ENCODE measurements at regions not wholly inside any gene's neighbourhood (a gene's known extent, or its start where the extent isn't known, plus 50 kb on each side); places are given as distances from the start of the nearest gene placed in this dataset.

DNA sequence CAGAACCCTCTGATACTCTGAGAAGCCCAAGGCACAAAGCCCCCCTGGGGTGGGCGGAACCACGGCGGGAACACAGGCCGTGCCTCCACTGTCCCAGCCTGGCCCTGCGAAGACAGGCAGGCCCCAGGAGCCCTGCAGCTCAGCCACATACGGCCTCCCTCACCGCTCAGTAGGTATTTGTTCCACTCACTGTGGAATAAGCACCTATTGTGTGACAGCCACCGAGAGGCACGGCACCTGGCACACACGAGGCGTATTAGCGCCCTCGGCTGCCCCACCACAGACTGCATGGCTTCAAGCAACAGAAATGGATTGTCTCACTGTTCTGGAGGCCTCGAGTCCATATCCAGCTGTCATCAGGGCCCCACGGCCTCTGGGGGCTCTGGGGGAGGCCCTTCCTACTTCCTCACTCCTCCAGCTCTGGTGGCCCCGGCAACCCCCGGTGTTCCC lies 66.3 kb downstream of the NCOR2 start:
- no peak overlapping the region for H3K4me2 ChIP-seq (ENCODE audit: insufficient read depth, insufficient read length, low read length)
- peaks cover 4 to 6% (median 6%) of the 10 kb centered on the region in 3 experiments; a peak in 5 of 7 replicates for H3K36me3 Mint-ChIP-seq (ENCODE audit: insufficient read depth in 1 of 3, low read depth in 3 of 3)

More for the DNA sequence above, 66.3 kb downstream of the NCOR2 start:
- no peak overlapping the region for H2BK5ac ChIP-seq (ENCODE audit: insufficient read length, low read length)
- no peaks in the 10 kb centered on the region for H4K20me1 ChIP-seq (ENCODE audit: control insufficient read depth, insufficient read depth, insufficient read length)
- no peak overlapping the region for H3T11ph ChIP-seq (ENCODE audit: low read length)
- H2AFZ ChIP-seq (ENCODE audit: low read length) = no peak overlapping the region
- H2BK120ac ChIP-seq (ENCODE audit: low read depth, low read length, poor library complexity, severe bottlenecking) = no peak overlapping the region
- H4K8ac ChIP-seq (replicated peaks; ENCODE audit: insufficient read length, low read depth, low read length) = no peak overlapping the region
- H3K79me2 ChIP-seq (ENCODE audit: insufficient read depth, low read length) = peaks cover 38% of the 10 kb centered on the region; the same call in 1 of the 2 replicates
- peak overlapping the region; percentile 31 for H3K27ac ChIP-seq (ENCODE audit: insufficient read length, low read depth, low read length)
- H3K14ac ChIP-seq (ENCODE audit: insufficient read depth, low read length) = peak overlapping the region; percentile 3
- no peak for DNase-seq
- Mint-ChIP-seq H3K27ac (peak overlapping the region; percentile 88 to 98 (median 92)), H3K9me3 (no peaks in the 10 kb centered on the region), H3K27me3 (ENCODE audit: low read depth) (no peaks in the 10 kb centered on the region; the same call in 1 of the 2 replicates), H3K4me3 (peak overlapping the region in 1 of 2 experiments; percentile 64; a peak in 2 of 5 replicates), H3K4me1 (peaks cover 61 to 83% of the 10 kb centered on the region in 2 experiments)
- H3K56ac ChIP-seq (ENCODE audit: insufficient read length, low read depth, low read length) = no peak overlapping the region
- H3K9me3 ChIP-seq (ENCODE audit: control insufficient read depth, low read depth, low read length) = no peaks in the 10 kb centered on the region
- no peak overlapping the region for H2BK20ac ChIP-seq (ENCODE audit: low read depth, low read length, poor library complexity, severe bottlenecking)
- H4K91ac ChIP-seq (ENCODE audit: insufficient read length, low read depth, low read length) = peak overlapping the region; percentile 40
- peaks cover 19% of the 10 kb centered on the region for H3K79me1 ChIP-seq (ENCODE audit: insufficient read depth, low read depth, low read length, poor library complexity, severe bottlenecking)
- no peak overlapping the region for H3K9ac ChIP-seq (ENCODE audit: extremely low read depth, insufficient read length, low read length)
- H4K5ac ChIP-seq (ENCODE audit: insufficient read length, low read depth, low read length) = no peak overlapping the region
- no peak overlapping the region for H2BK15ac ChIP-seq (ENCODE audit: low read depth, low read length)
- peaks cover 5% of the 10 kb centered on the region; the same call in 1 of the 2 replicates for H3K4me1 ChIP-seq (ENCODE audit: insufficient read depth, low read length)
- no peaks in the 10 kb centered on the region for H3K23me2 ChIP-seq (ENCODE audit: insufficient read length, low read depth, low read length, poor library complexity, severe bottlenecking)
- H2BK12ac ChIP-seq (ENCODE audit: insufficient read length, low read depth, low read length) = peak overlapping the region; percentile 60
- no CpG with 5 or more reads among the region's 17 CpGs for WGBS (ENCODE audit: extremely low coverage, insufficient read length, low lambda C conversion rate)
- no peak overlapping the region for H3K23ac ChIP-seq (ENCODE audit: insufficient read length, low read depth, low read length)
- H3K27me3 ChIP-seq (ENCODE audit: insufficient read depth, low read length) = no peaks in the 10 kb centered on the region
- peak overlapping the region; percentile 9; the same call in 1 of the 2 replicates for H3K4ac ChIP-seq (ENCODE audit: low read depth, low read length)
- peak overlapping the region; percentile 79 for H3K18ac ChIP-seq (ENCODE audit: insufficient read length, low read depth, low read length)
- H2AK5ac ChIP-seq (ENCODE audit: insufficient read length, low read length) = no peak overlapping the region
- TF ChIP-seq, protein P1, sequence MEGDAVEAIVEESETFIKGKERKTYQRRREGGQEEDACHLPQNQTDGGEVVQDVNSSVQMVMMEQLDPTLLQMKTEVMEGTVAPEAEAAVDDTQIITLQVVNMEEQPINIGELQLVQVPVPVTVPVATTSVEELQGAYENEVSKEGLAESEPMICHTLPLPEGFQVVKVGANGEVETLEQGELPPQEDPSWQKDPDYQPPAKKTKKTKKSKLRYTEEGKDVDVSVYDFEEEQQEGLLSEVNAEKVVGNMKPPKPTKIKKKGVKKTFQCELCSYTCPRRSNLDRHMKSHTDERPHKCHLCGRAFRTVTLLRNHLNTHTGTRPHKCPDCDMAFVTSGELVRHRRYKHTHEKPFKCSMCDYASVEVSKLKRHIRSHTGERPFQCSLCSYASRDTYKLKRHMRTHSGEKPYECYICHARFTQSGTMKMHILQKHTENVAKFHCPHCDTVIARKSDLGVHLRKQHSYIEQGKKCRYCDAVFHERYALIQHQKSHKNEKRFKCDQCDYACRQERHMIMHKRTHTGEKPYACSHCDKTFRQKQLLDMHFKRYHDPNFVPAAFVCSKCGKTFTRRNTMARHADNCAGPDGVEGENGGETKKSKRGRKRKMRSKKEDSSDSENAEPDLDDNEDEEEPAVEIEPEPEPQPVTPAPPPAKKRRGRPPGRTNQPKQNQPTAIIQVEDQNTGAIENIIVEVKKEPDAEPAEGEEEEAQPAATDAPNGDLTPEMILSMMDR (conservative IDR thresholded peaks at IDR 0.05) = no peak

Measured in H9 (cell line).